Ishikawa (cell line): ENCODE measurements at regions not wholly inside any gene's neighbourhood (a gene's known extent, or its start where the extent isn't known, plus 50 kb on each side); places are given as distances from the start of the nearest gene placed in this dataset.

Source experiments
- CEBPB ChIP-seq: IDR thresholded peaks from 2 replicates; pipeline ENCODE4 v1.6.1; 2012
- CREB1 ChIP-seq: IDR thresholded peaks from 2 replicates; pipeline ENCODE4 v1.6.1; 2012; ENCODE audit warnings: low read depth
- EGR1 ChIP-seq: IDR thresholded peaks from 2 replicates; pipeline ENCODE4 v1.6.1; 2012
- EP300 ChIP-seq: IDR thresholded peaks from 2 replicates; pipeline ENCODE4 v1.6.1; 2012; ENCODE audit warnings: borderline replicate concordance
- FOXM1 ChIP-seq: IDR thresholded peaks from 2 replicates; pipeline ENCODE4 v1.6.1; 2012; ENCODE audit warnings: low read depth, borderline replicate concordance
- MAX ChIP-seq: IDR thresholded peaks from 2 replicates; pipeline ENCODE4 v1.6.1; 2012
- NFIC ChIP-seq: IDR thresholded peaks from 2 replicates; pipeline ENCODE4 v1.6.1; 2012
- RAD21 ChIP-seq: IDR thresholded peaks from 2 replicates; pipeline ENCODE4 v1.6.1; 2012; ENCODE audit warnings: low read depth
- REST ChIP-seq: IDR thresholded peaks from 2 replicates; pipeline ENCODE4 v1.6.1; 2012; ENCODE audit warnings: low read depth, mild to moderate bottlenecking
- TAF1 ChIP-seq: IDR thresholded peaks from 2 replicates; pipeline ENCODE4 v1.6.1; 2012; ENCODE audit warnings: low read depth, mild to moderate bottlenecking
- TCF12 ChIP-seq: IDR thresholded peaks from 2 replicates; pipeline ENCODE4 v1.6.1; 2012; ENCODE audit warnings: low read depth
- TEAD4 ChIP-seq: IDR thresholded peaks from 2 replicates; pipeline ENCODE4 v1.6.1; 2012
- USF1 ChIP-seq: IDR thresholded peaks from 2 replicates; pipeline ENCODE4 v1.6.1; 2012
- YY1 ChIP-seq: IDR thresholded peaks from 2 replicates; pipeline ENCODE4 v1.6.1; 2012; ENCODE audit warnings: low read depth
- ZBTB7A ChIP-seq: IDR thresholded peaks from 2 replicates; pipeline ENCODE4 v1.6.1; 2012; ENCODE audit warnings: low read depth

DNA sequence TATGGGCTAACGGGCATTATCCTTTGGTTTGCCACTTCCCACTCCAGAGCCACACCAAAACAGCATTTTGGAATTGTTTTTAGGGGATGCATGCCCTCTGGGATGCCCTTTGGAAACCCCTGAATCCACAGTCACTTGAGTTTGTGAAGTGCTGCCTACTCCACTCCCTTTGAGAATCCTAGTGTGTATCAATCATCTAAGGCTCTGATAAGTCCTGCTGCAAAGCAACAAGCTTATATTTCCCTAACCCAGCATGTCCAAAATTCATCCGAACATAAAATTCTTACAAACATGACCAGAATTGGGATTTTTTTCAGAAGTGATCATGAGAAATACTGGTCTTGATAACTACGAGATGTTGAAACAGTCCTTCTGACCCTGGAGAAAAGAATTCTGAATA lies 387.9 kb downstream of the MN1 start:
- TF ChIP-seq TCF12, result no peak
- TF ChIP-seq NFIC, result no peak
- TF ChIP-seq TEAD4, result no peak
- TF ChIP-seq EGR1, result no peak
- no peak for TF ChIP-seq TAF1
- TF ChIP-seq USF1, result no peak
- TF ChIP-seq FOXM1, result no peak
- no peak for TF ChIP-seq CREB1
- no peak for TF ChIP-seq RAD21
- no peak for TF ChIP-seq CEBPB
- TF ChIP-seq REST, result no peak
- no peak for TF ChIP-seq EP300
- TF ChIP-seq MAX, result no peak
- TF ChIP-seq ZBTB7A, result no peak
- no peak for TF ChIP-seq YY1

GRCh38 chr22:27416511-27417420 lies 384.8 kb downstream of the MN1 start:
- TF ChIP-seq TAF1, result no peak
- no peak for TF ChIP-seq USF1
- TF ChIP-seq CEBPB, result no peak
- no peak for TF ChIP-seq FOXM1
- no peak for TF ChIP-seq TCF12
- TF ChIP-seq CREB1, result no peak

DNA sequence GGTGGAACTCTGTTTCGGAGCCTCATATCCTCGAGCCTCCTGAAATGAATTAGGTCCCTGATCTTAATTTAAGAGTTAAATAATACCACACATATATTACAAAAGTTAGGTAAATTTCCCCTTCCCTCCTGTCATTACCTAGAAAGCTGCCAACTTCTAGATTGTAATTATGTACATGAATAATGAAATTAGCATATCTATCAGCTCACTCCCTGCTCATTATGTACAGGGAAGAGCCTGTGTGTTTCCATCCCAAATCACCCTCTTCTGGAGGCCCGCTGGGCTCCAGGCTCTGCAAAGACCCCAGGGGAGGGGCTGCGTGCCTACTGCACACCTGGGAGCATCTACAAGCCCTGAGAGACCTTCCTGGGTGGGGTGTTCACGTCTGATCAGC lies 384.1 kb downstream of the MN1 start:
- no peak for TF ChIP-seq TCF12
- TF ChIP-seq CREB1, result no peak
- TF ChIP-seq NFIC, result no peak
- no peak for TF ChIP-seq TAF1
- no peak for TF ChIP-seq TEAD4
- TF ChIP-seq CEBPB, result no peak
- no peak for TF ChIP-seq YY1
- TF ChIP-seq EGR1, result no peak

- TF ChIP-seq YY1 (no peak), RAD21 (no peak), CREB1 (no peak), EP300 (no peak), TEAD4 (no peak), EGR1 (no peak), NFIC (no peak), FOXM1 (no peak)
These were observed 383.3 kb downstream of the MN1 start for GRCh38 chr22:27418261-27418660.

GRCh38 chr22:27419473-27419872 lies 382.1 kb downstream of the MN1 start:
- no peak for TF ChIP-seq USF1
- no peak for TF ChIP-seq CREB1
- TF ChIP-seq REST, result no peak
- TF ChIP-seq YY1, result no peak
- TF ChIP-seq EP300, result no peak
- no peak for TF ChIP-seq ZBTB7A
- no peak for TF ChIP-seq CEBPB
- TF ChIP-seq RAD21, result no peak
- TF ChIP-seq MAX, result no peak
- TF ChIP-seq EGR1, result no peak
- TF ChIP-seq TCF12, result no peak
- TF ChIP-seq NFIC, result no peak
- TF ChIP-seq TAF1, result no peak

- TF ChIP-seq CEBPB, result no peak
- no peak for TF ChIP-seq RAD21
- TF ChIP-seq TAF1, result no peak
- TF ChIP-seq EGR1, result no peak
- no peak for TF ChIP-seq FOXM1
- TF ChIP-seq MAX, result no peak
- no peak for TF ChIP-seq YY1
- TF ChIP-seq ZBTB7A, result no peak
- TF ChIP-seq CREB1, result no peak
These were observed 381.2 kb downstream of the MN1 start for GRCh38 chr22:27420195-27420816.
